ENCODE measurements at regions not wholly inside any gene's neighbourhood (a gene's known extent, or its start where the extent isn't known, plus 50 kb on each side); places are given as distances from the start of the nearest gene placed in this dataset.

DNA sequence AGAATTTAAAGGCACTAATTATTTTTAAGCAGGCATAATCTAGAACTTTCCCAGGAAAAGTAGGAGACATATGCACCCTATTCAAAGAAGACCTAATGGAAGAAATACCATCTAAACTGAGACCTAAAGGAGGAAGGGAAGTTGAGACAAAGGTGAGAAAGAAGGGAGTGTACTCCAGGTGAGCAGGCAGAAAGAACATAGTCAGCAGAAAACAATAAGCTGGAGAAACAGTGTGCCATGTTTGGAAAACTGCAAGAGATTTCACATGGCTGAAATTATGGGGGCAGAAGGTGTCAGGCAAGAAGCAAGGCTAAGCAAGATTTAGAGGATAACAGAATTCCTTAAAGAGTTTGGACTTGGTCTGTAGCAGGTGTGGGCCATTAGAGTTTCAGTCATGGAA is 167.0 kb upstream of the USP25 start:
- TF ChIP-seq EZH2 (IDR thresholded peaks at IDR 0.05; ENCODE audit: insufficient read depth, poor library complexity, severe bottlenecking) (no peak), EZH2phosphoT487 (IDR thresholded peaks at IDR 0.05; ENCODE audit: insufficient read depth, low read depth) (no peak)
